ENCODE measurements at regions not wholly inside any gene's neighbourhood (a gene's known extent, or its start where the extent isn't known, plus 50 kb on each side); places are given as distances from the start of the nearest gene placed in this dataset.
A peak's percentile ranks its signal among the peaks of the same experiment; 100 is the strongest.

GRCh38 chr1:108048301-108049177, 83.6 kb upstream of the VAV3 start:
- Histone ChIP-seq H3K9me3 (no peaks in the 10 kb centered on the region), H3K27me3 (no peaks in the 10 kb centered on the region), H3K4me3 (no peak overlapping the region), H3K4me1 (peaks cover 16 to 48% (median 32%) of the 10 kb centered on the region in 4 donors), H3K36me3 (no peaks in the 10 kb centered on the region), H3K27ac (peak overlapping the region in 1 of 4 donors; percentile 32)
- 71 to 75% methylated on average over 5 of the region's 5 CpGs for WGBS, 2 donors
- DNase-seq (peak in 1 of 2 donors; percentile 32), ATAC-seq (ENCODE audit: low FRiP score in 2 of 2) (no peak)
- no peak for TF ChIP-seq POLR2A (IDR thresholded peaks at IDR 0.05)

DNA sequence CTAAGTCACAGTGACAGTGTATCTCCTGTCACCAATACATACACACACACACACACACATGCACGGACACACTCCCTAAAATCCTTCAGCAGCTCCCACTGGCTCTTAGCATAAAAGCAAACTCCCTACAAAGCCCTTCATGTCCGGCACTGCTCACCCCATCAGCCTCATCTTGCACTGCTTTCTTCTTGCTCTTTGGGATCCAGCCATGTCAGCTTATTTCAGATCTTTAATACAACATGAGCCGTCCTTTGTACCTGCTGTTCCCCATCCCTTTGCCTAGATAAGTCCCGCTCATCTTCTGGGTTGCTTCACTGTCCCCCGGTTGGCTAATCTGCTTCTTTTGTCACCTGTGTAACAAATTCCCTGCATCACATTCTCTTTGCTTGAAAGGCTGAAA, 82.1 kb upstream of the VAV3 start:
- ATAC-seq (ENCODE audit: low FRiP score in 2 of 2) (no peak), DNase-seq (no peak)
- H3K9me3 ChIP-seq, result no peaks in the 10 kb centered on the region
- H3K4me3 ChIP-seq, result no peak overlapping the region
- H3K27me3 ChIP-seq, result no peaks in the 10 kb centered on the region
- H3K36me3 ChIP-seq, result no peaks in the 10 kb centered on the region
- peaks cover 13 to 33% (median 25%) of the 10 kb centered on the region in 4 donors for H3K4me1 ChIP-seq
- WGBS, 2 donors, result 75 to 87% methylated on average over 5 of the region's 5 CpGs
- TF ChIP-seq EP300 (IDR thresholded peaks at IDR 0.05), result no peak
- no peak for TF ChIP-seq POLR2AphosphoS5 (IDR thresholded peaks at IDR 0.05)
- TF ChIP-seq, protein P1, sequence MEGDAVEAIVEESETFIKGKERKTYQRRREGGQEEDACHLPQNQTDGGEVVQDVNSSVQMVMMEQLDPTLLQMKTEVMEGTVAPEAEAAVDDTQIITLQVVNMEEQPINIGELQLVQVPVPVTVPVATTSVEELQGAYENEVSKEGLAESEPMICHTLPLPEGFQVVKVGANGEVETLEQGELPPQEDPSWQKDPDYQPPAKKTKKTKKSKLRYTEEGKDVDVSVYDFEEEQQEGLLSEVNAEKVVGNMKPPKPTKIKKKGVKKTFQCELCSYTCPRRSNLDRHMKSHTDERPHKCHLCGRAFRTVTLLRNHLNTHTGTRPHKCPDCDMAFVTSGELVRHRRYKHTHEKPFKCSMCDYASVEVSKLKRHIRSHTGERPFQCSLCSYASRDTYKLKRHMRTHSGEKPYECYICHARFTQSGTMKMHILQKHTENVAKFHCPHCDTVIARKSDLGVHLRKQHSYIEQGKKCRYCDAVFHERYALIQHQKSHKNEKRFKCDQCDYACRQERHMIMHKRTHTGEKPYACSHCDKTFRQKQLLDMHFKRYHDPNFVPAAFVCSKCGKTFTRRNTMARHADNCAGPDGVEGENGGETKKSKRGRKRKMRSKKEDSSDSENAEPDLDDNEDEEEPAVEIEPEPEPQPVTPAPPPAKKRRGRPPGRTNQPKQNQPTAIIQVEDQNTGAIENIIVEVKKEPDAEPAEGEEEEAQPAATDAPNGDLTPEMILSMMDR (IDR thresholded peaks at IDR 0.05), result no peak
- TF ChIP-seq POLR2A (IDR thresholded peaks at IDR 0.05), result no peak
- H3K27ac ChIP-seq, result no peak overlapping the region

GRCh38 chr1:108046026-108046425, 81.0 kb upstream of the VAV3 start:
- TF ChIP-seq EP300 (IDR thresholded peaks at IDR 0.05) (no peak), POLR2A (IDR thresholded peaks at IDR 0.05) (no peak), POLR2AphosphoS5 (IDR thresholded peaks at IDR 0.05) (no peak)
- TF ChIP-seq, protein P1 (IDR thresholded peaks at IDR 0.05), result no peak
- Histone ChIP-seq H3K4me3 (no peak overlapping the region), H3K27ac (no peak overlapping the region), H3K4me1 (peaks cover 6 to 23% (median 19%) of the 10 kb centered on the region in 4 donors), H3K9me3 (no peaks in the 10 kb centered on the region), H3K36me3 (no peaks in the 10 kb centered on the region), H3K27me3 (no peaks in the 10 kb centered on the region)
- no peak for DNase-seq
- 65 to 100% methylated on average over 2 of the region's 2 CpGs for WGBS, 2 donors
- no peak for ATAC-seq (ENCODE audit: low FRiP score in 2 of 2)

- no peak overlapping the region for H3K27ac ChIP-seq
- H3K4me3 ChIP-seq, result no peak overlapping the region
- DNase-seq (no peak), ATAC-seq (ENCODE audit: low FRiP score in 2 of 2) (no peak)
- WGBS, 2 donors, result 84 to 91% methylated on average over 7 of the region's 7 CpGs
- H3K4me1 ChIP-seq, result peaks cover 6 to 17% (median 15%) of the 10 kb centered on the region in 4 donors
- no peaks in the 10 kb centered on the region for H3K36me3 ChIP-seq
- no peaks in the 10 kb centered on the region for H3K27me3 ChIP-seq
- TF ChIP-seq, protein P1 (IDR thresholded peaks at IDR 0.05), result no peak
- TF ChIP-seq POLR2AphosphoS5 (IDR thresholded peaks at IDR 0.05) (no peak), POLR2A (IDR thresholded peaks at IDR 0.05) (no peak), EP300 (IDR thresholded peaks at IDR 0.05) (no peak)
- no peaks in the 10 kb centered on the region for H3K9me3 ChIP-seq
Observed at GRCh38 chr1:108045460-108045859, 80.5 kb upstream of the VAV3 start.

- Histone ChIP-seq H3K36me3 (no peaks in the 10 kb centered on the region), H3K4me1 (peaks cover under 1 to 6% (median 3%) of the 10 kb centered on the region in 4 donors), H3K4me3 (no peak overlapping the region), H3K27me3 (no peaks in the 10 kb centered on the region), H3K9me3 (no peaks in the 10 kb centered on the region), H3K27ac (no peak overlapping the region)
- ATAC-seq (ENCODE audit: low FRiP score in 2 of 2) (no peak), DNase-seq (no peak)
- TF ChIP-seq EP300 (IDR thresholded peaks at IDR 0.05) (no peak), POLR2A (IDR thresholded peaks at IDR 0.05) (no peak), POLR2AphosphoS5 (IDR thresholded peaks at IDR 0.05) (no peak)
- TF ChIP-seq, protein P1 (IDR thresholded peaks at IDR 0.05), result no peak
- WGBS, 2 donors, result 73 to 82% methylated on average over 2 of the region's 2 CpGs
Observed at GRCh38 chr1:108044318-108044717, 79.3 kb upstream of the VAV3 start.
